ENCODE measurements at regions not wholly inside any gene's neighbourhood (a gene's known extent, or its start where the extent isn't known, plus 50 kb on each side); places are given as distances from the start of the nearest gene placed in this dataset.
"Not testable (repeated sequence)": the region's sequence is repeated elsewhere in the genome, so short reads cannot be mapped to it uniquely, and the experiment has no call there.

DNA sequence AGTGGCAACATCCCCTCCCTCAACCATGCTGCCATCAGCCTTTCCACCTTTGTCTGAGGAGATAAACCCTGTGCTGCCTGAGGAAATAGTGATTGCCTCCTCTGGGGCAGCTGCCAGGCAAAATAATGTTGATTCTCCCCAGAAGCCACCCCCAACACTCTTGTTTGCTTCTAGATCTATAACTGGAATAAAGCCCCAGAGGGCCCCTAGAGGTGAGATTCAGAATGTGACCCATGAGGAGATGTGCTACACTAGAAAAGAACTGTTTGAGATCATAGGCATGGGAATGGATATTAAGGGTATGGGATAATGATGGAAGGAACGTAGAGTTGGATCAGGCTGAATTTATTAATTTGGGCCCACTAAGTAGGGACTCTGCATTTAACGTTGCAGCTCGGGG lies 116.3 kb upstream of the RMP24 start:
- Histone ChIP-seq H3K4me2 (ENCODE audit: low read length) (no peak overlapping the region), H3F3A (ENCODE audit: low read length, unreplicated experiment) (no peaks in the 10 kb centered on the region), H3K27me3 (ENCODE audit: low read length) (no peaks in the 10 kb centered on the region), H3K4me1 (ENCODE audit: insufficient read depth, low read length) (no peaks in the 10 kb centered on the region), H3K9ac (ENCODE audit: low read length) (no peak overlapping the region), H2AFZ (ENCODE audit: low read length) (no peak overlapping the region), H4K20me1 (ENCODE audit: low read length) (no peaks in the 10 kb centered on the region), H3K9me3 (ENCODE audit: low read length) (no peaks in the 10 kb centered on the region), H3K9me2 (replicated peaks; ENCODE audit: low read length) (no peaks in the 10 kb centered on the region), H3K79me2 (ENCODE audit: low read length) (no peaks in the 10 kb centered on the region), H3K36me3 (ENCODE audit: low read depth, low read length) (no peaks in the 10 kb centered on the region), H3K27ac (ENCODE audit: low read length) (no peak overlapping the region), H3K4me3 (ENCODE audit: low read length) (no peak overlapping the region)
- BruUV-seq (replicated peaks): no TSS peak
- intact Hi-C loops (cut with micrococcal nuclease): no loop called here
- CTCF ChIA-PET: no interaction called here
- POLR2A ChIA-PET (ENCODE audit: unreplicated experiment): no interaction called here
- DNase-seq (no peak), ATAC-seq (no peak)
- TF ChIP-seq CTCF (conservative IDR thresholded peaks at IDR 0.05; ENCODE audit: low read depth, low read length) (no peak), EZH2phosphoT487 (IDR thresholded peaks at IDR 0.05; ENCODE audit: borderline replicate concordance, low read length) (no peak), EZH2 (IDR thresholded peaks at IDR 0.05; ENCODE audit: low read length, unreplicated experiment) (no peak)

DNA sequence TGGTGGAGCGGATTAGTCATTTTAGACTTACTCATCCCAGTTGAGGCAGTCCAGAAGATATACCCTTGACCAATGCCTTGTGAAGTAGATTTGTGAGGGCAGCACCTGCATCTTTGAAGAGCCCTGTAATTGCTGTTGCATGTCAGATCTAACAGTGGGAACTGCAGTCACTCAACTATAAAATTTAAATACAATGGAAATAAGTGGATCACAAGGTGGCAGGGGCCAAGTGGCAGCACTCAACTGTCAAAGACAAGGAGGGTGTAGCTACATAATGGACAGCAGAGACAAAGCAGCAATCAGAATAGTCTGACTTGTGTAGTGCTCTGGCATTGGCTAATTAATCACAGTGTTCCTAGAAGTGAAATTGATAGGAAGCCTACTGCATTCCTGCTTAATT lies 115.8 kb upstream of the RMP24 start:
- DNase-seq; H3F3A ChIP-seq (ENCODE audit: low read length, unreplicated experiment); H3K4me1 ChIP-seq (ENCODE audit: insufficient read depth, low read length); H2AFZ ChIP-seq (ENCODE audit: low read length); POLR2A ChIA-PET (ENCODE audit: unreplicated experiment); H3K27me3 ChIP-seq (ENCODE audit: low read length); H3K9me2 ChIP-seq (replicated peaks; ENCODE audit: low read length); H3K79me2 ChIP-seq (ENCODE audit: low read length); CTCF ChIA-PET; H3K27ac ChIP-seq (ENCODE audit: low read length); H3K36me3 ChIP-seq (ENCODE audit: low read depth, low read length); H4K20me1 ChIP-seq (ENCODE audit: low read length); H3K9me3 ChIP-seq (ENCODE audit: low read length); H3K4me3 ChIP-seq (ENCODE audit: low read length); H3K9ac ChIP-seq (ENCODE audit: low read length); intact Hi-C loops (cut with micrococcal nuclease); ATAC-seq; BruUV-seq (replicated peaks); H3K4me2 ChIP-seq (ENCODE audit: low read length): not testable (repeated sequence)

DNA sequence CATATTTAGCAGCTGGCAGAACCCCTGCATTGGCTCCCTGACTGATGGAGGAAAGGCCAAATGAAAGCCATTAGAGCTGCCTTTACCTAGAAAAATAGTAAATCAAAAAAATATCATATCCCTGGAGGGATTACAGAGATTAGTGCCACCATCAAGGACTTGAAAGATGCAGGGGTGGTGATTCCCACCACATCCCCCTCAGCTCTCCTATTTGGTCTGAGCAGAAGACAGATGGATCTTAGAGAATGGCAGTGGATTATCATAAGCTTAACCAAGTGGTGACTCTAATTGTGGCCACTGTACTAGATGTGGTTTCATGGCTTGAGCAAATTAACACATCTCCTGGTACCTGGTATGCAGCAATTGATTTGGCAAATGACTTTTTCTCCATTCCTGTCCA lies 114.9 kb upstream of the RMP24 start:
- POLR2A ChIA-PET (ENCODE audit: unreplicated experiment); H3K9ac ChIP-seq (ENCODE audit: low read length); H3K27me3 ChIP-seq (ENCODE audit: low read length); H3K36me3 ChIP-seq (ENCODE audit: low read depth, low read length); ATAC-seq; H4K20me1 ChIP-seq (ENCODE audit: low read length); H3K9me2 ChIP-seq (replicated peaks; ENCODE audit: low read length); H3K4me3 ChIP-seq (ENCODE audit: low read length); H3K27ac ChIP-seq (ENCODE audit: low read length); H3K79me2 ChIP-seq (ENCODE audit: low read length); H3K4me2 ChIP-seq (ENCODE audit: low read length); H2AFZ ChIP-seq (ENCODE audit: low read length); CTCF ChIA-PET; intact Hi-C loops (cut with micrococcal nuclease); H3F3A ChIP-seq (ENCODE audit: low read length, unreplicated experiment); DNase-seq; H3K9me3 ChIP-seq (ENCODE audit: low read length); BruUV-seq (replicated peaks); H3K4me1 ChIP-seq (ENCODE audit: insufficient read depth, low read length): not testable (repeated sequence)

- no peaks in the 10 kb centered on the region for H3K36me3 ChIP-seq (ENCODE audit: low read depth, low read length)
- DNase-seq (no peak), ATAC-seq (no peak)
- no peak overlapping the region for H3K9ac ChIP-seq (ENCODE audit: low read length)
- no TSS peak for BruUV-seq (replicated peaks)
- H3K4me3 ChIP-seq (ENCODE audit: low read length): no peak overlapping the region
- no peak overlapping the region for H2AFZ ChIP-seq (ENCODE audit: low read length)
- H3K9me2 ChIP-seq (replicated peaks; ENCODE audit: low read length): no peaks in the 10 kb centered on the region
- H3K27ac ChIP-seq (ENCODE audit: low read length): no peak overlapping the region
- ChIA-PET POLR2A (ENCODE audit: unreplicated experiment) (no interaction called here), CTCF (no interaction called here)
- H3K79me2 ChIP-seq (ENCODE audit: low read length): no peaks in the 10 kb centered on the region
- H4K20me1 ChIP-seq (ENCODE audit: low read length): no peaks in the 10 kb centered on the region
- H3K9me3 ChIP-seq (ENCODE audit: low read length): no peaks in the 10 kb centered on the region
- H3F3A ChIP-seq (ENCODE audit: low read length, unreplicated experiment): no peaks in the 10 kb centered on the region
- intact Hi-C loops (cut with micrococcal nuclease): no loop called here
- TF ChIP-seq EZH2phosphoT487 (IDR thresholded peaks at IDR 0.05; ENCODE audit: borderline replicate concordance, low read length) (no peak), CTCF (conservative IDR thresholded peaks at IDR 0.05; ENCODE audit: low read depth, low read length) (no peak), EZH2 (IDR thresholded peaks at IDR 0.05; ENCODE audit: low read length, unreplicated experiment) (no peak)
- no peaks in the 10 kb centered on the region for H3K27me3 ChIP-seq (ENCODE audit: low read length)
- H3K4me2 ChIP-seq (ENCODE audit: low read length): no peak overlapping the region
- no peaks in the 10 kb centered on the region for H3K4me1 ChIP-seq (ENCODE audit: insufficient read depth, low read length)
These were observed 110.9 kb upstream of the RMP24 start for GRCh38 chr18:35861367-35862118.

Data from PC-3 (cell line).